KBM-7 (cell line): ENCODE measurements at regions not wholly inside any gene's neighbourhood (a gene's known extent, or its start where the extent isn't known, plus 50 kb on each side); places are given as distances from the start of the nearest gene placed in this dataset.

Source experiments
- DNase-seq: peaks from one replicate; pipeline ENCODE4 v3.0.0-alpha.2; 2015
- in situ Hi-C: fragments of 300-500 bp; cut with MboI; formaldehyde crosslinking; loops from 2 replicates; pipeline ENCODE4 v1.14.3; 2020; ENCODE audit warnings: low sequenced_read_pairs, low pct_unique_long_range_greater_than_20kb, mixed read lengths

DNA sequence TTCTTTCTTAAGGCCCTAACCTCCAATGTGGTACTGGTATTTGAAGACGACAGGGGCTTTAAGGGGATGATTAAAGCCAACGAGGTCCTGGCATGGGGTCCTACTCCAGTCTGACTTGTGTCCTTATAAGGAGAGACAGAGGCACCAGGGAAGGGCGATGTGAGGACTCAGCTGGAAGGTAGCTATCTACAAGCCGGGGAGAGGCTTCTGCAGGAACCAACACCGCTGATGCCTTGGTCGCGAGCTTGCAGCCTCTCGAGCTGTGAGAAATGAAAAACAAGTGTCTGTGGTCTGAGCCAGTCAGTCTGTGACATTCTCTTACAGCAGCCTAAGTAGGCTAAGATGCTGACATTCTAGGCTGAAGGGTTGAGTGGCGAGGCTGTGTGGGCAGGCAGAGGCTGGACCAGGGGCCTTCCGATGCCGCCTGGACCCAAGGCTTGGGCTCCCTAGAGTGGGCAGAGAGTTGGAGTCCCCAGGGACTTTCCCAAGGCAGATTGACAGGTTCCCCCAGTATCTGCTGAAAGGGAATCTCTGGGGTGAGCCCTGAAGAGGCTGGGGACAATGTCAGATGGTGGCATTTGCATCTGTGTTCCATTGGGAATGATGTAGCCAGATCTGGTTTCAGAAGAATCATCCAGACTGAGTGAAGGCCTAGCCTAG, 322.9 kb upstream of the HS6ST1 start:
- in situ Hi-C loops = no loop called here
- DNase-seq = no peak

GRCh38 chr2:128642316-128642715, 323.6 kb upstream of the HS6ST1 start:
- in situ Hi-C loops = no loop called here
- no peak for DNase-seq

- no peak for DNase-seq
- in situ Hi-C loops = no loop called here
These were observed 324.2 kb upstream of the HS6ST1 start for GRCh38 chr2:128642821-128643220.

- DNase-seq = no peak
- in situ Hi-C loops = no loop called here
These were observed 324.8 kb upstream of the HS6ST1 start for GRCh38 chr2:128643221-128644065.

- in situ Hi-C loops = no loop called here
- DNase-seq = no peak
These were observed 325.5 kb upstream of the HS6ST1 start for GRCh38 chr2:128644156-128644555.

DNA sequence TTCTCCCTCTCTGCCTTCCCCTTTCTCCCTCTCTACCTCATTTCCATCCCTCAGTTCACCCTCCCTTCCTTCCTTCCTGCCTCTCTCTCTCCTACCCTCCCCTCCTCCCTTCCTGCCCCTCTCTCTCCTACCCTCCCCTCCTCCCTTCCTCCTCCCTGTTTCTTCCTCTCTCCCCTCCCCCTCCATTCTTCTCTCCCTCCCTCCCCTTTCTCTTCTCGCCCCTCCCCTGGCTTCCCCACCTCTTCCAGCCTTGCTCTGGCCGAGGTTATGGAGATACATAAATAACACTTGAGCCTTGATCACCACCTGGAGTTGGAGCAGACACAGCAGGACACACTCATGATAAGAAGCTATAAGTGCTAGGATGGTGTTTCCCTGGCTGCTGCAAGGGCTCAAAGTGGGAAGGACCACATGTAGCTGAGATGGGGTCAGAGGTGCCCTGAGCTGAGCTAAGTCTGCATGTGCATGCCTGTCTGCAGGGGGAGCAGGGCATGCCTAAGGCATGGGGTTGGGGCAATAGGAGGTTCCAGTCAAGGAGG, 326.1 kb upstream of the HS6ST1 start:
- in situ Hi-C loops = no loop called here
- no peak for DNase-seq

DNA sequence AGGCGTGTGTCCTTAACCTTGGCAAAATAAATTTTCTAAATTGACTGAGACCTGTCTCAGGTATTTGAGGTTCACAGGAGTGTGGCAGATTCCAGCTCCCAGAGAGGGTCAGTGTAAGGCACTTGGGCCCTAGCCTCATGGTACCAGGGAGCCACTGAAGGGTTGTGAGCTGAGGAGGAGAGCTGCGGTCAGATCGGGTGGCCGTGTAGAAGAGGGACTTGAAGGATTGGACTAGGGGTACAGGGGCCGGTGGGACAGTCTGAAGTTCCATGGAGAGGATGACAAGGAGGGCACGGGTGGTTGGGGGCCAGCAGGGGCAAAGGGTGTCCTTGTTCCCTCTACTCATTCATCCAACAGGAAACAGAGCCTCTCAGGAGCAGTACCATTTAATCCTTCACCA, 327.0 kb upstream of the HS6ST1 start:
- DNase-seq = no peak
- in situ Hi-C loops = no loop called here

DNA sequence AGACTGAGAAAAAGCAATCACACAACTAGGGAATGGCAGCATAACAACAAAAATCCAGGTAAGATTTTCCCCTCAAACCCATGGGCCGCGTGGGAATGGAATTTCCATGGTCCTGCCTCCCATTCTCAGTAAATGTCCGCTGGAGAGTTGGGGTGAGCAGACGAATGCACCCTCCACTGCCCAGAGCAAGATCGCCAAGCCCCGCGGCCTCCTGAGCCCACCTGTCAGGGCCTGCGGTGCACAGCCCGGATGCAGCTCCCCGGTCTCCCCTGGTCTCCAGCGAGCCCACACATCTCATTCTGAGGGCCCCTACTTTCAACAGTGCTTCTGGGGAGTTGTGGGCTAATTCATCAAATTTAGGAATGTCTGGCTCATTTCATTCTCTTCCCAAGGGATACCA, 327.4 kb upstream of the HS6ST1 start:
- DNase-seq = no peak
- in situ Hi-C loops = no loop called here

DNA sequence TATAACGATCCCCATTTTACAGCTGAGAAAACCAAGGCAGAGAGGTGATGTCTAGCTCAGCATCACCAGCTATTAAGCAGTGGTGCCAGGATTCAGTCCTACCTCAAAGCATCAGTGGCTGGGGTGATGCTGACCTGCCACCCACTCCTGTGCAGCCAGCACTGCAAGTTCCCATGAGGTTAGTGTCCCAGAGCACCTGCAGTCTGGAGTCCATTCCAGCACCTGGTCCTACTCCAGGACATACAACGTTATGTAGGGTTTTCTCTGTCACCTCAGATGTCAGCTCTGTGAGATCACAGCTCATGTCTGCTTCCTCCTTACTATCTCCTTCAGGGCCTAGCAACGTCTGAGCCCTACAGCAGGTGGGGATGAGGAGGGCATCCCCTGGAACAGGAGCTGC, 328.0 kb upstream of the HS6ST1 start:
- DNase-seq = no peak
- in situ Hi-C loops = no loop called here

- DNase-seq = no peak
- in situ Hi-C loops = no loop called here
These were observed 332.3 kb upstream of the HS6ST1 start for GRCh38 chr2:128651000-128651399.

DNA sequence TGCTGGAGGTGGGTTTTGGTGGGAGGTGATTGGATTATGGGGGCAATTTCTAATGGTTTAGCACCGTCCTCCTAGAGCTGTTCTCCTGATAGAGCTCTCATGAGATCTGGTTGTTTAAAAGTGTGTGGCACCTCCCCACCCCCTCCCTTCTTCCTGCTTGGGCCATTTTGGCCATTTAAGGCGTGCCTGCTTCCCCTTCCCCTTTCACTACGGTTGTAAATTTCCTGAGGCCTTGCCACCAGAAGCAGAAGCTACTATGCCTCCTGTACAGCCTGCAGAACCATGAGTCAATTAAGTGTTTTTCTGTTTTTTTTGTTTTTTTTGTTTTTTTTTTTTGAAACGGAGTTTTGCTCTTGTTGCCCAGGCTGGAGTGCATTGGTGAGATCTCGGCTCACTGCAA, 335.7 kb upstream of the HS6ST1 start:
- in situ Hi-C loops = no loop called here
- DNase-seq = peak; percentile 92

DNA sequence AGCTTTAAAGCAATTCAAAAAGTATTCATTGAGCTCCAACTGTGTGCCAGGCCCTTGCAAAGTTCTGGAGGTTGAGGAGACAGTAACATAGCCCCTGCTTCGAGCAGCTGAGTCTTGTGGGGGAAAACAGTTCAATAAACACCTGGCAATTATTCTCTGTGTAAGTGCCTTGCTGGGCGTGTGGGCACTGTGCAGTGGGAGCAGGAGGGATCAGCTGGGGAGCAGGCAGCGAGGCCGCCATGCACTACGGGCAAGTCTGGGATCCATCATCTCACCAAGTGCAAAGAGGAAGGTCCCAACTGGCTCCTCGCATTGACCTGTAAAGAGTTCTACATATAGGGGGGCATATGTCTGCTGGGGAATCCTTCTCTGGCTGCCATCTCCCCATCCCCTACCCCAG, 342.2 kb upstream of the HS6ST1 start:
- in situ Hi-C loops = no loop called here

GRCh38 chr2:128661311-128661710, 342.6 kb upstream of the HS6ST1 start:
- DNase-seq = no peak
- in situ Hi-C loops = no loop called here

More for the DNA sequence above, 342.2 kb upstream of the HS6ST1 start:
- DNase-seq = no peak

DNA sequence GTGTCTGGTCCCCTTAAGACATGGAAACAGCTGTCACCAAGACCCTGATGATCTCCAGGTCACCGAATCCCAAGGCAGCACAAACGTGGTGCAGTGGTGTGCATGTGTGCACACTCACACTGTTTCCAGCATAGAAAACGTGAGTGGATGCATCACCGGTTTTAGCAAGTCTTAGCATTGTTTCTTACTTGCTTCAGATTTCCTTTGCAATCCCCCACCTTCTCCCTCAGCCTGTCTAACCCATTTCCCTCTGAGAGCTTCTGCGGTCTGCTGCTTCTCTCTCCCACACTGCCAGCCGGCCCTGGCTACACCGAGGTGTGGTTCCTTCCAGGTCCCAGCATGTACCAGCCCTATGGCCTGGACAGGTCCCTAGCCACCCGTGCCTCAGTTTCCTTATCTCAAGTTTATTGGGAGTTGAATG, 343.4 kb upstream of the HS6ST1 start:
- in situ Hi-C loops = no loop called here

DNA sequence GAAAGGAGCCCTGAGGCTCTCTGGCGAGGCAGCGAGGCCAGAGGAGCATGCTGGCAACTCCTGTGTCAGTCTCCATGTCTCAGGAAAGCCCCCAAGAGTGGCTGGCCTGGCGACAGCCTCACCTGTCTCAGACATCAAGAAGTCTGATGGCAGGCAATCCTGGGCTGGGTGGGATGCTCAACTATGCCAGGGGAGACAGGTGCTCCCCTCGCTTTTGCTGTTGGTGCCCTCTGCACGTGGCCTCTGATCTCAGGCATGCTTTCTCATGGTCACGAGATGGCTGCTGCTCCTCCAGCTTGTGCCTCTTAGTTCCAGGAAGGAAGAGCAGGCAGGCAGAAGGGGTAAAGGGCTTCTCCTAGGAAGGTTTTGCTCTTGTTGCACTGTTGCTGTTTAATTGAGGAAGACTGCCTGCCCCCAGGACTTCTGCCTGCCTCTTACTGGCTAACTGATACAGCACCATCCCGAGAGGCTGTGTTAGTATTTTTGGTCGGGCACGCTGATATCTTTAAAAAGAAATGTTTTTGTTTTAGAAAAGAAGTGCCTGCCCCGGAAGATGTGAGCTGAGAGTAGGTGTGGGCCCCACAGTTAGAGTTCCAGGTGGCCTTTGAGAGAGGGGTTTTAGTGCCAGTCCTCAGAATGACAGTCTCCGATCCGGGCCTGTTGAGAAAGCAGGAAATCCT, 344.8 kb upstream of the HS6ST1 start:
- no peak for DNase-seq
- in situ Hi-C loops = no loop called here

More for the DNA sequence above, 343.4 kb upstream of the HS6ST1 start:
- DNase-seq = no peak

DNA sequence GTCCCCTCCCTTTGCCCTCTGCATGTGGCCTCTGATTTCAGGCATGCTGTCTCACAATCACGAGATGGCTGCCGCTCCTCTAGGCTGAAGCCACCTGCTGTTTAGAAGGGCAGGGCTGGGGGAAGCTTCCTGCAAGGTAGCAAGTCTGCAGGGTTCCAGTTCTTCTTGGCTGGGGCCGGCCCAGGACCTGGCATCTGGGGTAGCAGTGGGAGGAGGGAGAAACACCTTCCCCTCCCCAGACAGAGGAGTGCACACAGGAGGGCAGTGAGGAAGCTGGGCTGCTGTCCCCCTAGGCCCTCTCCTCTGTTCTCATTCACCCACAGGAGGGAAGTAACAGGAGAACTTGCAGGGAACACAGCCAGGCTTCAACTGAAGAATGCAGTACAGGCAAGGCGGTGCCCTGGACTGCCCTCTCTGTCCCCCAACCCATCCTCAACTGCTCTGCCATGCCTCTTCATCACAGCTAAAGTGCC, 345.9 kb upstream of the HS6ST1 start:
- no peak for DNase-seq
- in situ Hi-C loops = no loop called here

DNA sequence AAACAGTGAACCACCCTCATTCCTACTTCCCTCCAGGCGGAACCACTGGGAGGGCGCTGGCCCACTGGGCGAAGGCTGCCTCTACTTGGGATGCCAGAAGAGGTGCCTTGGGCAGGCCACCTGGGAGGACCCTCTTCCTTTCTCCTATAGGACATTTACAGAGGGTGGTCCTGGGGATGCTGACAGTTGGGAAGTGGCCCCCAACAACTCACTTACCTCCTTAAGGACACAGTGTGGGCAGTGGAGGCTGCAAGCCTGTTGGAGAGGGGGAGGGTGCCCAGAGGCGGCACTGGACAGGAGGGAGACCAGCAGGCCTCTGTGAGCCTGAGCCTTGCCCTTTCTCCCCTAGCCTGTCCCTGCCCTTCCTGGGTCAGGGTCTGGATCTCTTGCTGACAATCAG, 346.4 kb upstream of the HS6ST1 start:
- in situ Hi-C loops = no loop called here
- DNase-seq = no peak

- no peak for DNase-seq
- in situ Hi-C loops = no loop called here
These were observed 347.9 kb upstream of the HS6ST1 start for GRCh38 chr2:128666596-128666995.

GRCh38 chr2:128667391-128667790, 348.7 kb upstream of the HS6ST1 start:
- no peak for DNase-seq
- in situ Hi-C loops = no loop called here

GRCh38 chr2:128668946-128669345, 350.3 kb upstream of the HS6ST1 start:
- in situ Hi-C loops = no loop called here
- no peak for DNase-seq
